Neural progenitor cell (in vitro differentiated cells): ENCODE measurements at regions not wholly inside any gene's neighbourhood (a gene's known extent, or its start where the extent isn't known, plus 50 kb on each side); places are given as distances from the start of the nearest gene placed in this dataset.
"Not testable (repeated sequence)": the region's sequence is repeated elsewhere in the genome, so short reads cannot be mapped to it uniquely, and the experiment has no call there.

Source experiments
- CTCF ChIP-seq: fragments of 200-600 bp; sonication (generic); IDR thresholded peaks from 2 replicates; pipeline ENCODE4 v1.5.1; 2017; ENCODE audit warnings: antibody characterized with exemption, mild to moderate bottlenecking
- EZH2 ChIP-seq: fragments of 200-600 bp; sonication (generic); IDR thresholded peaks from 2 replicates; pipeline ENCODE4 v1.6.1; 2017; ENCODE audit warnings: antibody characterized with exemption, mild to moderate bottlenecking, moderate library complexity

GRCh38 chr21:17694416-17694815 lies 81.7 kb upstream of the BTG3 start:
- TF ChIP-seq CTCF, EZH2: not testable (repeated sequence)
